ENCODE measurements at regions not wholly inside any gene's neighbourhood (a gene's known extent, or its start where the extent isn't known, plus 50 kb on each side); places are given as distances from the start of the nearest gene placed in this dataset.

DNA sequence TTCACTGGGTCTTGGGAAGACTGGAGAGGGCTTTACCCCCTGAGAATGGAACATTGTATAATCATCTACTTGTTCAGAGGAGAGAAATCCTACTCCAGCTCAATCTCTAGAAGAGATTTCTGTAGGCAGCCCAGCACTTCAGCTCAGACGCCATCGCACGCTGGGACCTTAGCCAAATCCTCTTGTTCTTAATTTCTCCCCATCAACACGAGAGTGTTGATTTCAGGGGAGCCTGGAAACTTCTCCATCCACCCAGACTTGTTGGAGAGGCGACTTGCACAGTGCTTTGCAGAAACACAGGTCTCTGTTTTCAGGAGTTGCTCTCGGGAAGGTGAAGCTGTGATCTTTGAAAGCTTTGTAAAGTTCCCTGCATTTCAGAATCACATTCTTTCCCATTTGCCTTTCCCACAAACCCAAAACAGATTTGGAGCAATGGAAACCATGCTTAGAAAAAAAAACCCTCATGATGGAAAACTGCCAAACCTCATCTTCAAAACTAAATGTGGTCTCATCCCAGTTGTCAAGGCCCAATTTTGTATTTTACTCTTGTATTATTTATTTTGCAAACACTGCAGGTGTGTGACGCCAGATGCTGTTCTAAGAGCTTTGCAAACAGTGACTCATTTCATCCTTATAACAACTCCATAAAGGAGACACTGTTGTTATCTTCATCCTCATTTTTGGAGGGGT, 60.9 kb downstream of the CALML3 start:
- Histone ChIP-seq H4K91ac (ENCODE audit: insufficient read depth, low read depth, low read length) (peak overlapping the region; percentile 65), H2AK5ac (ENCODE audit: low read depth, low read length) (peak overlapping the region; percentile 58), H2BK20ac (ENCODE audit: low read depth, low read length) (peak overlapping the region; percentile 87), H3K9me1 (ENCODE audit: insufficient read depth, low read length) (peaks cover 10% of the 10 kb centered on the region), H4K8ac (ENCODE audit: low read depth in 2 of 2, low read length in 2 of 2) (peak overlapping the region; percentile 23 to 64; a peak in 3 of 4 replicates), H4K5ac (ENCODE audit: low read depth, low read length) (peak overlapping the region; percentile 12; the same call in 1 of the 2 replicates), H3K9me3 (ENCODE audit: control insufficient read depth, insufficient read depth, low read length) (0 out of 2 replicates have a peak, but pooled peaks cover 3% of the 10 kb centered on the region), H2BK5ac (ENCODE audit: low read depth, low read length, poor library complexity, severe bottlenecking) (peak overlapping the region; percentile 72), H3K23ac (ENCODE audit: low read depth, low read length) (no peak overlapping the region), H3K4ac (ENCODE audit: low read depth, low read length) (peak overlapping the region; percentile 74), H2BK120ac (ENCODE audit: low read depth, low read length) (peak overlapping the region; percentile 69), H3K9ac (ENCODE audit: low read depth, low read length) (no peak overlapping the region), H3K14ac (replicated peaks; ENCODE audit: low read depth, low read length) (peak overlapping the region; percentile 43; the same call in 1 of the 2 replicates), H2AK9ac (replicated peaks; ENCODE audit: low read depth, low read length, poor library complexity) (peak overlapping the region; percentile 39), H4K20me1 (ENCODE audit: insufficient read depth, low read length) (no peaks in the 10 kb centered on the region), H2BK15ac (ENCODE audit: low read depth, low read length) (peak overlapping the region; percentile 44; the same call in 1 of the 3 replicates), H3K56ac (ENCODE audit: extremely low read depth, insufficient read depth, low read length) (no peak overlapping the region), H3K79me1 (ENCODE audit: low read depth in 1 of 2, low read length in 2 of 2) (no peaks in the 10 kb centered on the region), H3K27me3 (ENCODE audit: control insufficient read depth, insufficient read depth, low read length) (no peaks in the 10 kb centered on the region), H3K36me3 (ENCODE audit: control insufficient read depth, insufficient read depth, low read length) (no peaks in the 10 kb centered on the region), H3K4me2 (ENCODE audit: low read depth, low read length) (no peak overlapping the region), H2AFZ (replicated peaks; ENCODE audit: low read length, poor library complexity) (peak overlapping the region; percentile 44), H3K4me3 (ENCODE audit: insufficient read depth, low read depth, low read length) (no peak overlapping the region), H3K27ac (ENCODE audit: insufficient read depth, low read length) (no peak overlapping the region; the same call in 1 of the 2 replicates), H3K4me1 (ENCODE audit: control insufficient read depth, insufficient read depth, low read length) (peaks cover 14% of the 10 kb centered on the region), H3K18ac (ENCODE audit: low read depth, low read length) (peak overlapping the region; percentile 29; the same call in 1 of the 2 replicates)
- dilution Hi-C loops (cut with HindIII; ENCODE audit: low sequenced_read_pairs, unreplicated experiment) (no loop called here), in situ Hi-C loops (cut with MboI; ENCODE audit: low sequenced_read_pairs) (no loop called here), intact Hi-C loops (cut with micrococcal nuclease) (no loop called here)
- BruUV-seq (replicated peaks) = no TSS peak
- no CpG with 5 or more reads among the region's 7 CpGs for WGBS, 2 experiments (ENCODE audit: extremely low coverage in 2 of 2, insufficient read length in 1 of 2)
- CTCF ChIA-PET = interaction anchor here (0.6 kb wide), 1 partner anchor 32 kb away, joined by 3 read pairs; no protein-coding TSS in a partner anchor
- DNase-seq (no peak), ATAC-seq (ENCODE audit: low read depth) (no peak)
- no peak for TF ChIP-seq POLR2A (IDR thresholded peaks at IDR 0.05; ENCODE audit: low read depth, low read length)
- no peak for TF ChIP-seq FOS (IDR thresholded peaks at IDR 0.05; ENCODE audit: low read depth, low read length)
- no peak for TF ChIP-seq MAFK (IDR thresholded peaks at IDR 0.05; ENCODE audit: low read depth, low read length)
- TF ChIP-seq SMC3 (IDR thresholded peaks at IDR 0.05; ENCODE audit: low read depth, low read length) = no peak
- TF ChIP-seq NFE2L2 (IDR thresholded peaks at IDR 0.05; ENCODE audit: low read depth, low read length) = no peak
- no peak for TF ChIP-seq MAZ (IDR thresholded peaks at IDR 0.05; ENCODE audit: borderline replicate concordance, low read depth, low read length)
- no peak for TF ChIP-seq CTCF (conservative IDR thresholded peaks at IDR 0.05; ENCODE audit: low read depth, low read length)
- TF ChIP-seq USF2 (IDR thresholded peaks at IDR 0.05; ENCODE audit: low read depth, low read length) = no peak
- no peak for TF ChIP-seq RCOR1 (IDR thresholded peaks at IDR 0.05; ENCODE audit: insufficient replicate concordance, low read length)
- no peak for TF ChIP-seq CHD1 (IDR thresholded peaks at IDR 0.05; ENCODE audit: low read depth, low read length)
- no peak for TF ChIP-seq ELK1 (IDR thresholded peaks at IDR 0.05; ENCODE audit: borderline replicate concordance, low read depth, low read length)
- TF ChIP-seq MXI1 (IDR thresholded peaks at IDR 0.05; ENCODE audit: borderline replicate concordance, low read depth, low read length) = no peak
- TF ChIP-seq RFX5 (IDR thresholded peaks at IDR 0.05; ENCODE audit: low read depth, low read length) = no peak
- TF ChIP-seq CEBPB (IDR thresholded peaks at IDR 0.05; ENCODE audit: low read depth, low read length) = no peak
- TF ChIP-seq RAD21 (IDR thresholded peaks at IDR 0.05; ENCODE audit: low read length) = no peak
- POLR2A ChIA-PET (ENCODE audit: unreplicated experiment) = no interaction called here
